HG02885 (cell line): ENCODE measurements at regions not wholly inside any gene's neighbourhood (a gene's known extent, or its start where the extent isn't known, plus 50 kb on each side); places are given as distances from the start of the nearest gene placed in this dataset.

Source experiments
- ATAC-seq: cut with Tn5 transposase; IDR thresholded peaks from one replicate; pipeline ENCODE4 v1.9.1; 2021; ENCODE audit warnings: mild to moderate bottlenecking; ENCODE audit not compliant: unreplicated experiment, poor library complexity

DNA sequence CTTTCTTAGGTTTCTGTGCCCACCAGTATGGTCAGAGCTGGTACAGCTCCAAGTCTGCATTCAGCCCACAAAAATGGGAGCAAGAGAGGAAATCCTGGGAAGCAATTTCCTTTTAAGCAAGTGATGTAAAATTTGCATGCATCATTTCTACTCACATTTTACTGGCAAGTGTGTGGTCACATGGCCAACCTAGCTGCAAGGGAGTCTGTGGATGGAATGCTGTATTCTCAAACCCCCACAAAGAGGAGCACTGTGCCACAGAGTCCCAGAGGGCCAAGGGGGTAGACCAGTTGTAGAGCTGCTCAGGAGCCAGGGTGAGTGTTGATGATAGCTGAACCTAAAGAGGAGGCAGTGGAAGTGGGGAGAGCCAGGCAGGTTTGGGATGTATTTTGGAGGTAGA is 154.3 kb upstream of the SPRY4 start:
- no peak for ATAC-seq

DNA sequence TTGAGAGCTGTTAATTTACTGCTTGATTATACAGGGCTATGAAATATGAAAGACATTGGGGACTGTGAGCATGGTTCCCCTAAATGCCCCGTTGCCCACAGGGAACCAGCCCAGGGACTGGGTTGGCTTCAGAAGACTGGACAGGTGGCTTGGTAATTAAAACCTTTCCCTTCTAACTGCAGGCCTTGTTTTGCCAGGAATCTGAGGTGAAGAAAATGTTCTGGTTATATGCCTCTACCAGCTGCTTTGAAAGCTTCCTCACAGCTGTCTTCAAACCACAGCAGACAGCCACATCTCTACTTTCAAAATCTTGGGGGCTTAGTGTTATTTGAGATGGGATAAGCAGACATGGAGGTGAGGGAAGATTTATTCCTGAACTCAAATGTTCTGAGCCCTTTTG is 153.3 kb upstream of the SPRY4 start:
- ATAC-seq, result no peak

DNA sequence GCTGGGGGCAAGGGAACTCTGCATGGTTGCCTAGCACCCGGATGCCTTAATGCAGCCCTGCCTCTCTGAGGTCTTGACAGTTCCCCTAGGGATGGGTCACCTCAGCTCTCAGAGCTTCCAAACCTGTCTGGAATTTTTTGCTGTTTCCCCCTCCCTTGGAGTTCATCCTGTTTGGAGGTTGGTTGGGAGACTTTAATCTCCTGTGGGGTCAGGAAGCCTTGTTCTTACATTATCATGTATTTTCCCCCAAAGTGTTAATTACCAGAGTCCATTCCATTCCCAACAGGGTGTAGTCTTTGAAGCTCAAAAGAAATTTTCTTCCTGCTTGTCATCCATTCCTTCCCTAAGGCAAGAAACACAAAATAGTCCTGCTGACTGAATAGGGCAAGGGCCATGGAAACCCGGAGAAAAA is 150.3 kb upstream of the SPRY4 start:
- no peak for ATAC-seq

DNA sequence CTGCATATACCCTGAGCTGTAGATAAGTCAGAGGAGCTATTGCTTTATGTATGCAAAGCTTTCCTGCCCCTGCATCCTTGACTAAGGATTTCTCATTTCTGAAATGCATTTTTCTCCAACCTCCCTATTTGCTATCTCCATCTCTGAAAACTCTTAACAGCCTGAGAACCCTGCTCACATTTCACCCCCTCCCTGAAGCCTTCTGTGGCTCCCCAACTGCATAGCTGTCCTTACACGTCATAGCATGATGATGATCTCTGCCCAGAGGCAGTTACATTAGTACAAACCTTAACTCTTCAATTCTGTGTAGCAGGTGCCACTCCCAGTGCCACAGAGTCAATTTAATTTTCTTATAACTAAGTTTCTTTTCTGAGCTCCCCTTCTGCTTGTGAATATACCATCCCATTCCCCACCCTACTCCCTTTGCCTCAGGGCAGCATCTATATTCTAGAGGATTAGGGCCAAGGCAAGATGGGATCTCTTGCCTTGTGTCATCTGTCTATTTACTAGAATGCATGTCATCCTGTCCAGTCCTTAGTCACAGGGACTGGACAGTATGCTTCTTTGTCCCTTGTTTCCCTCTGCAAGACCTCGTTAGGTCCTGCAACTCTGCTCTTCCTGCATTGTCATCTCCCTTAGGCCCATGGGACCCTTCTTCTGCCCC is 149.7 kb upstream of the SPRY4 start:
- no peak for ATAC-seq

DNA sequence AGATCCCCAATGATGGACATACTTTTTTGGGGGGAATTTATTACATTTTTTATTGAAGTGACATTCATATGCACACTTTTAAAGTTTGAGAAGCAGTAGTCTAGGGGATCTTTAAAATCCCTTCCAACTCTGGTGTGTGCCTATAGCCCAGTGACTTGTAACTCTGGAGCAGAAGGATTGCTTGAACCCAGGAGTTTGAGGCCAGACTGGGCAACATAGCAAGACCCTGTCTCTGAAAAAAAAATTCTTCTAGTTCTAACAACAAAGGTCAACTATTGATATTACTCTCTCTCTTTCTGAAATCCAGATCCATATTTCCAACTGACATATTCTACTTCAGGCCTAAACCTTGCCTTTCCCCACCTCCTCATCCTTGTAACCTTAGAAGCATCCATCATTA is 148.2 kb upstream of the SPRY4 start:
- no peak for ATAC-seq

DNA sequence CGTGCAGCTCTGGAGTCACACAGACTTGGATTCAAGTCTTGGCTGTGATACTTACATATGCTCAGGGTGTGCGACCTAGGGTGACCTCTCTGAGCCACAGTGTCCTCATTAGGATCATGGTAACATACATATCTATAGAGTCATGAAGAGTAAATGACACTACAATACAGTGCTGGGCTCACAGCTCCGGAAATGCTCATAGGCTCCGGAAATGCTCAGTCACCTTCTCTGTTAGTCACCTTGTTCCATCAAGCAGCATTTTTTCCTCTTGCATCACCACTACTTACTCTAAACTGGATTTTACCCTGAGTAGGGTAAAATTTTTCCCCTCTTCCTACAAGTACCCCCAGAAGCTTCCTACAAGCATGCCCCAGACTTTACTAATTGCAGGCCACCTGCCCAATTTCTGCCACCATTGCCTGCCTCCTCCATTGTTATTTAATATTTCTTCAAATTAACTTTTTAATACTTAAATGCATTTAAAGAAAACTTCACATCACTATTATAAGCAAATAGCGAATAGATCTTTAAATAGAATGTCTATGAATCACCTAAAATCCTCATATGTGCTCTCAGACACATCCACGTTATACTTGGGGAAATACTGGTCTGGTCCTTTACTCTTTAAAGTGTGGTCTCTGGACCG is 147.6 kb upstream of the SPRY4 start:
- ATAC-seq, result no peak

DNA sequence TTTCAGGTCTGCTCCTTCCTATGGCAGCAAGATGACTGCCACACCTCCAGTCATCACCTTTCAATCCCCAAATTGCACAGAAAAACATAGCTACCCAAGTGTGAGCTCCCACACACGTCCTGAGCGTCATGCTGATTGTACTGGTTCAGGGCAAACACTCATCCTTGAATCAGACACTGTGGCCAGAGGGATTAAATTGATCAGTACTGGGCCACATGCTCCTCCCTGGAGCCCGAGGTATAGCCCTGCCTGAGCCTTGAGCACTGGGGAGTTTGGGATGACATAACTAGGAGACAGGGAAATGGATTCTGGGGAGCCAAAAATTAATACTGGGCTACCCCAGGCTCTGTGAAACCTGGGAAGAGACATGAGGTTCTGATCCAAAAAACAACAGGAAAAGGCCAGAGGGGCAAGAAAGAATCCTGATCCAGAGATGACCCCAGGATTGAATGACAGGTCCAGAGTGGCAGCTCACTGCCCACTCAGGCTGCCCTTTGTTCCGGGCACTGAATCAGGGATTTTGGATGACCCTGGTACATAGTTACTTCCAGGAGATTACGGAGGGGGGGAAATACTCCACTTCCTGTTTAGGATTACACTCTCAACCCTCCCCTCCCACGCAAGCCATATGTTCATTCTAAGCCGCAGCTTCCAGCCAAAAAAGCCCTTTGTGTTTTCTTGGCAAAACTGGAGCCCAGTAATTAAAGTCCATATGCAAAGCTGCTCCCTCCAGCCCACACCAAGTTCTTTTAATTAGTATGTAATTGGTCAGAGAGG is 141.6 kb upstream of the SPRY4 start:
- no peak for ATAC-seq

DNA sequence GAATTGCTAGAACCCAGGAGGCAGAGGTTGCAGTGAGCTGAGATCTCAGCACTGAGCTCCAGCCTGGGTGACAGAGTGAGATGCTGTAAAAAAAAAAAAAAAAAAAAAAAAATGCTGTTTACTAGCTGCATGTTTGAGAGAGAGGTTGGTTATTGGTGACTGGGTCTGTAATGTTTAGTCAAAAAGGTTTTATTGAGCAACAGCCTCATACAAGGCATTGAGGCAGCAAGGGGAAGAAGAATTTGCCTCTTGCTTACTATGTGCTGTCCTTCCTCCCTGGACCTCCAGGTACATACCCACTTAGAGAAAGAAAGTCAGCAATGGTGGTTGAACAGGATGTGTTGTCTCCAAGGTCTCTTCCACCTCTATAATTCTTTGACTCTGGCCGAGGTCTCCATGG is 140.7 kb upstream of the SPRY4 start:
- no peak for ATAC-seq

DNA sequence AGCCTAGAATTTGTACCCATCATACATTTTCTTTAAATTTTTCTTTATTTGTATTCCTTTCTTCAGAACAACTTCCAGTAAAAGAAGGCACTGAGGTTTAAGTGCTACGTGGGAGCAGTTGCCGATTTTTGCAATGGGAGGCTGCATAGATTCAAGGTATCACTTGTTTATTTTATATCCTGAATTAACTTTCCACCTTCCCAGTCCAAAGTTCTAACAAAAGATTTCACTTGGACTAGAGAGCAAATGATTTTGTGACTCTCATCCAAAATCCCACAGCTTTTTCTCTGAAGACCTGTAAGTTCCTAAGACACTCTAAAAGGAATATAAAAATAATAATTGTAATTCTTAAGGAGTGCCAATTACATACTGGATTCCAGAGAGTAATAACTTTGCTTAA is 139.1 kb upstream of the SPRY4 start:
- no peak for ATAC-seq

DNA sequence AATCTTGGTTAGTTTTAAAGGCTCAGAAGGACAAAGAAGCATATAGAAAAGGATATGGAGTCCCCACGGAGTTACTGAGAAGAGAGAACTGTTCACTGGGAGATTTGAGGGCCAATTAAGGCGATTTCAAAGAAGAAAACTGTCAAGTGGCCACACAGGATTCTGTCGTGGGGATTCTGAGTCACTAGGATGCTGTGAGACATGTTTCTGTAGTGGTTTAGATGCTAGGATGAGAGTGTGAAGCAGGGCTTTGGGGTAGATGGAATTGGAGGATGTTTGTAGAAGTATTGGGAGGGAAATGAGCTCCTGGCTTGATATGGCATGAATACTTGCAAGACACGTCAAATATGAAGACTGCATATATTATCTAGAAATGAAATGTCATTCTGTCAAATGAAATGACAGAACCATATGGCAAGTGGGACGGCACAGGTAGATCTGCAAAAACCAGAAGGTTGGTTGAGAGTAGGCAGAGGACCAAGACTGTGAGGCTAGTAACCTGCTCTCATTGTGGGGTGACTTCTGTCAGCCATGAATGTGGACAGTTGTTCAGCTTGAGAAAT is 136.3 kb upstream of the SPRY4 start:
- no peak for ATAC-seq

DNA sequence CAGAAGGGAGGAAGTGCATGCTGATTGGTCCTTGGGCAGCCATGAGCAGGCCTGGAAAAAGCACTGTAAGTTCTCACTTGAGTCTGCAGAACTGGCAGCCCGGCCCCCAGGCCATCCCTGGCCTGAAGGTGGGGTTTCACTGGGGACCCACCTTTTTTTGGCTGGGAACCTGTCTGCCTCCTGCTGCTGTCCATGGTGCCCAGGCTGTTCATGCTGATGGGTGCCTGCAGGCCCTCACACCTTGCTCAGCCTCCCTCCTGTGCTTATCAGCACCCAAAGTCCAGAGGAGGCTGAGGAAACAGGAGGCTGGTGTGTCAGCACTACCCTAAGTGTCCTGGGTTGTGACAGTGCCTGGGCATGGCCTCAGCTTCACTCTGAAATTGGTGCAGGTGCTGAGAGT is 134.4 kb upstream of the SPRY4 start:
- ATAC-seq, result no peak

DNA sequence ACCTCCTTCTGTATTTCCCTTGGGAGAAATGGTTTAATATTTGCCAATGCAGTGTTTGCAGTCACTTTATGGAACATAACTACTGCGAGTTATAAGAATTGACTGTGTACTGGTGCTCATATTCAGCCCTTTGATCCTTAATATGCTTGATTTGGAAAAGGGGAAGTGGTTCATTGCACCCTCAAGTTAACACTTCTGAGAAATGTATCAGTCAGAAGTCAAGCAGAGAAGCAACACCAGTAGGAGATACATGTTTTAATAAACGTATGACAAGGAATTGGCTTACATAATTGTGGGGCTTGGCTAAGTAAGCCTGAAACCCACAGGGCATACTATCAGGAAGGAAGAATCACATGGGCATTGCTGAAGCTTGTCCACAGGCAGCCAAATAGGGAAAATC is 131.0 kb upstream of the SPRY4 start:
- no peak for ATAC-seq

DNA sequence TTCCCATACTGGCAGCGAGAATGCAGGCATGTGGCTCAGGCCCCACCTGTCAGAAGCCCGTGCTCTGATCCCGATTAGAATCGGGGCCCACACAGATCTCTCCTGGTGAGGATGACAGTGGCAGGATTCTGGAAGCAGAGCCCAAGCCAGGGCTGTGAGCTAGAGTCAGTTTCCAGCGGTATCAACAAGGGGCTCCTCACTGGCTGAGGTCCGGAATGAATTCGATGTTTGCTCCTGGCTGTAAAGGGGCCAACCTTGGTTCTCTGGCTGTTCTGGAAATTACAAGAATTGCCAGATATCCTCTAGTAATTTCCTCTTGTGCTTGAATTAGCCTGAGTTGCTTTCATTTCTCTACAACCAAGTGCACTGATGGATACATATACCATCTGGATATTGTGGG is 129.1 kb upstream of the SPRY4 start:
- no peak for ATAC-seq

DNA sequence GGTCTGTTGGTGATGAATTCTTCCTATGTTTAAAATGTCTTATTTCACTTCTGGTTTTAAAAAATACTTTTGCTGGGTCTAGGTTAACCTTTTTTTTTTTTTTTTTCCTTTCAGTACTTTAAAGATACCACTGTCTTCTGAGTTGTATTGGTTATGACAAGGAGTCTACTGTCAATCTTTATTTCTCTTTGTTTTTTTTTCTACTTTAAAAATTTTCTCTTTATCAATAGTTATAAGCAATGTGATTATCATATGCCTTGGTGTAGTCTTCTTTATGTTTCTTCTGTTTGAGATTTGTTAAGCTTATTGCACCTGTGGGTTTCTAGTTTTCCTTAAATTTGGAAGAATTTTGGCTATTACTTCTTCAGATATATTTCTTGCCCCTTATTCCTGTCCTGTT is 125.6 kb upstream of the SPRY4 start:
- ATAC-seq, result no peak

DNA sequence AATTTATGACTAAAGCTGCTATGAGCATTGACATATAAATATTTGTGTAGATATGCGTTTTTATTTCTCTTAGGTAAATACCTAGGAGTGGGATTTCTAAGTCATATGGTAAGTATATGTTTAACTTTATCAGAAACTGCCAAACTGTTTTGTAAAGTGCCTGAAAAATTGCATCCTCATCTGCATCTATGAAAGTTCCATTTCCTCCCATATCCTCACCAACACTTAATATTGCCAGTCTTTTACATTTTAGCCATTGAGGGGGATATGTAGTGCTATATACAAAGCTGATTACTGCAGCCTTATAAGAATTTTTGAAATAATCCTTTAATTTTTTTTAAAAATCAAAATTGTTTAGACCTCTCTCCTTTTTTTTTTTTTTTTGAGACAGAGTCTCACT is 123.1 kb upstream of the SPRY4 start:
- ATAC-seq, result no peak

DNA sequence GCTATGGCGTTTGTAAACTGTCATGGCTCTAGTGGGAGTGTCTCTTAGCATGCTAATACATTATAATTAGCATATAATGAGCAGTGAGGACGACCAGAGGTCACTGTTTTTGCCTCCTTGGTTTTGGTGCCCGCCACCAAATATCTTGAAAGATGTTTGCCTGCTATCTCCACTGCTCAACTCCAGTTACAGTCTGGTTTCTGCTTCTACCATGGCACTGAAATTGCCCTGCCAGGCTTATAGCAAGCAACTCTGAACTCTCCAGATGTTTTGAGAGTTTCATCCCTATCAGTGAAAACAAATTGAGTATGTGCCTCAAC is 122.1 kb upstream of the SPRY4 start:
- ATAC-seq, result no peak

DNA sequence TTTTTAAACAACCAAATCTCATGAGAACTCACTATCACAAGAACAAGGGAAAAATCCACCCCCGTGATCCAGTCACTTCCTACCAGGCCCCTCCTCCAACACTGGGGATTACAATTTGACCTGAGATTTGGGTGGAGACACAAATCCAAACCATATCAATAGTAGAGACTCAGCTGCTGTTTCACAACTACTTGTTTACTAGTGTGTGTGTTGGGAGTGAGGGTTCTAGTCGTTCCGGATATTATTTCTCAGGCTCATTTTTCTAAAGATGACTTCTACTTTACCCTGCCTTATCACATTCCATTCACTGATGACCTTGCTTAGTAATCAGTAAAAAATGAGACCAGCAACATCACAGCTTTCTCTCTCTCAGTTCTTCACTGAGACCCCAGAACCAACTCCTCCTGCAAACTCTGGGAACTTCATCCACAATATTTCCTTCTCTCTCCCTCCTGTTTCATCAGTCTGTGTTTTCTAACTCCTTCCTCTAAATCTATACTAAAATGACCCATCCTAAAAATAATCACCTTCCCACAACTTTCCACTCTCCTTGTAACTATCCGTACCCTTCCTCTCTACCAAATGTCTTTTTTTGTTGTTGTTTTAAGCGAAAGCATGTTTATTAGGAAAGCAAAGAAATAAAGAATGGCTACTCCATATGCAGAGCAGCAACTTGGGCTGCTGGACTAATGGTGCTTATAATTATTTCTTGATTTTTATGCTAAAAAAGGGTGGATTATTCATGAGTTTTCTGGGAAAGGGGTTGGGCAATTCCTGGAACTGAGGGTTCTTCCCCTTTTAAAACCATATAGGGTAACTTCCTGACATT is 121.5 kb upstream of the SPRY4 start:
- no peak for ATAC-seq

DNA sequence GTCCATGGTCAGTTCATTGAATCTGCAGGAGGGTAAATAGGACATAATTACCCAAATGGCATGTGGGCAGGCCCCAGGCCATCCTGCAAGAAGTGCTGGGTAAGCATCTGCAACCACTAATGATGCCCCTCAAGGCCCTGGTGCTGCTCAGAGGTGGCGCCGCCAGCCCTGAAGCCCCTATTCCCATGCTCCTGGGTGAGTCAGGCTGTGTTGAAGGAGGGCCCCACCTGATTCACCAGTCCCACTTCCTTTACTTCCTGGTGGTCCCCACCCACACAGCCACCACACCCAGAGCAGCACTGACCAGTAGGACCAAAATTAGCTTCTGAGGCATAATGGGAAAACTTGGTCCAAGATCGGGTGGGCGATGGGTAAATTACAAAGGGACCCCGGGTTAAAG is 120.4 kb upstream of the SPRY4 start:
- ATAC-seq, result no peak

DNA sequence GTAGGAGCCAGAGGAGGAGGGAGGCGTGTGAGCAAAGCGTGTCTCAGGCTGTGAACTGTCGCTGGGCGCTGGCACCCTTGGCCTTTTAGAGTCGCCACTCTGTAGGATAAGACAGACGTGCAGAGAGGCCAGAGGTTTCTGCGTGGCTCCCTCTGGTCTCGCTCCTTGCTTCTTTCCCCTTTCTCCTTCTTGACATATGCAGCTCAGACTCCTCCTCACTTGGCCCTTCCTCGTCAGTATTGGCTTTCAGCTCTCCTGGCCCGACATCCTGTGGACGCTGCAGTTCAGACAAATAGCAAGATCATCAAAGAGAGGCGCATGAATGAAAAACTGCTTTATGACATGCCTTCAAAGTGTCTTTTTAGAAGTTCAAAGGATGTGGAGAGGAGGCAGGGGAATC is 116.8 kb upstream of the SPRY4 start:
- ATAC-seq, result no peak

DNA sequence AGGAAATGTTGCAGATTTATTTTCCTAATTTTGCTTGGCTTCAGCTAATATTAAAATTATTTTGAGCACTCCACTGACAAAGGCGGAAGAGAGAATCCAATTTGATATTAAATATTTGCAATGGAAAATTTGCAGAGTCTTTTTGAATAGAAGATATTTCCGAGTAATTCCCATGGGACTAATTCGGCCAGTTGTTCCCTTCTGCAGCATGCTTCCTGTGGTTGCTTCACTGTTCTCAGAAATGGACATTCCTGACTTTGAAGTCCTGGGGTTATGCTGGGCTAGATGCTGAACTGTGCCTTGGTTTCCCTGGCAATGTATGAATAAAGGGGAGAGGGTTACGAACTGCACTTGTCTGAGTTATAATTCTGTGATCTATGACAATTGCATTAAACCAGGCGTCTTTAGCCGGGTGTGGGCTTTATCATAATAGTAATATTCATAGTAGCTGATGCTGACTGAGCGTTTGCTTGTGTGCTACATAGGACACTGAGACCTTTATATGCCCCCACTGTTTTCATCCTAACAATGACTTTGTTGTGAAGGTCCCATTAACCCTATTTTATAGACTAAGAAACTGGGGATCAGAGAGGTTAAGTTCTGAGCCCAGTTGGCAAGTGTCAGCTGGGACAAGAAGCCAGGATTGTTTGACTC is 114.5 kb upstream of the SPRY4 start:
- no peak for ATAC-seq
